HUES64 (cell line): ENCODE measurements at regions not wholly inside any gene's neighbourhood (a gene's known extent, or its start where the extent isn't known, plus 50 kb on each side); places are given as distances from the start of the nearest gene placed in this dataset.
"Not testable (repeated sequence)": the region's sequence is repeated elsewhere in the genome, so short reads cannot be mapped to it uniquely, and the experiment has no call there.

Source experiments
- H3K27ac ChIP-seq: 2 replicates; pipeline ENCODE4 v1.7.0; 2013; ENCODE audit warnings: low read depth, low read length, inconsistent platforms
- H3K27me3 ChIP-seq: 2 replicates; pipeline ENCODE4 v1.6.1; 2013; ENCODE audit warnings: mild to moderate bottlenecking, low read length; ENCODE audit not compliant: insufficient read depth
- H3K36me3 ChIP-seq: 2 replicates; pipeline ENCODE4 v1.6.1; 2013; ENCODE audit warnings: mild to moderate bottlenecking, low read length; ENCODE audit not compliant: insufficient read depth
- H3K4me1 ChIP-seq: 2 replicates; pipeline ENCODE4 v1.6.1; 2013; ENCODE audit warnings: mild to moderate bottlenecking, low read length, moderate library complexity; ENCODE audit not compliant: insufficient read depth
- H3K4me3 ChIP-seq: 2 replicates; pipeline ENCODE4 v1.5.1; 2013; ENCODE audit warnings: mild to moderate bottlenecking, low read length, moderate library complexity
- H3K9ac ChIP-seq: 2 replicates; pipeline ENCODE4 v1.6.1; 2013; ENCODE audit warnings: mild to moderate bottlenecking, low read depth, low read length
- H3K9me3 ChIP-seq: 2 replicates; pipeline ENCODE4 v1.6.1; 2013; ENCODE audit warnings: low read depth, low read length; ENCODE audit not compliant: insufficient read depth
- WGBS: fragments of 150-250, 120-280 bp; methylation state at CpG from one replicate; pipeline ENCODE4 v1.1.7; 2013; ENCODE audit warnings: missing lambda C conversion rate; 5-methylcytosine and 5-hydroxymethylcytosine counted together

DNA sequence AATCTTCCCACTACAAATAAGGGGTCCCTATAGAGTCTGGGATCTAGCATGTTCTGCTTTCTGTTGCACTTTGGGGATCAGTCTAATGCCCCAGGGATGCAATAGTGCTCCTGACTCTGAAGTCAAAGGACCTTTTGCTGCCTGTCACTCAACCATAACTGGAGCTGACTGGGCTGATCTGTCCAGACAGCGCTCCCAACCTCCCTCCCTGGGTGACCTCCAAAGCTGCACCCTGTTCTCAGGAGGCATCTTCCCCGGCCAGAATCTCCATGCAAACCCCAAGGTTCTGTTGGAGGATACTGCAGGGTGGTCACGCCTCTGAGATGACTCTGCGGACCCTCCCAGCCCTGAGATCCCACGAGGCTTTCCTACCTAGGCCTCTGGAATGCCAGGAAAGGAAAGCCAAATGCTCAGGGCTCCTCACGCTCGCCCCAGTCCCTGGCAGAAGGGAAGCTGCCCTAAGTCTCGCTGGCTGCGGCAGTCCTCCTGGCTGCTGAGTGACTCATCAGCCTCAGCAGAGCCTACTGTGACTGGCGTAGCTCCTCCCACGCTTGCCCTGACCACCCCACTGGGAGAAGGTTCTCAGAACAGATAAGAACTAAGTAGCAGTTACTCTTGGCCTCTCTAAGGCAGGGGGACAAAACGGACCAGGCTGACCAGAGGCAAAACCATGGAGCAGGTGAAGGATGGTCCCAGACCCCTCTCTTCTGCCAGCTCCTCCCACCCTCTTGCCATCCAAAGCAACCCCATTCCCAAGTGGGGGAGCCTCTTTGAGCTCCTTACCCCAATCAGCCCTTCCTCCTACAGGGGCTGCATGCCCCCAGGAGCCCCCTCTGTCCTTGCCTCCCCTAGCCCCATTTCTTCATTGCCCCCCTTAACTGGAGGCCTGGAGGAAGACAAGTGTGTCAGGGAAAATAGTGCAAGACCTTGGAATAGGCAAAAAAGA is 124.1 kb upstream of the TNRC6C start:
- Histone ChIP-seq H3K27me3 (no peaks in the 10 kb centered on the region), H3K4me1 (peaks cover 32% of the 10 kb centered on the region), H3K27ac (0 out of 2 replicates have a peak overlapping the region, but pooled peaks have one; percentile 1), H3K9me3 (no peaks in the 10 kb centered on the region), H3K4me3 (no peak overlapping the region), H3K9ac (no peak overlapping the region), H3K36me3 (no peaks in the 10 kb centered on the region)
- 43% methylated on average over 12 of the region's 12 CpGs for WGBS

DNA sequence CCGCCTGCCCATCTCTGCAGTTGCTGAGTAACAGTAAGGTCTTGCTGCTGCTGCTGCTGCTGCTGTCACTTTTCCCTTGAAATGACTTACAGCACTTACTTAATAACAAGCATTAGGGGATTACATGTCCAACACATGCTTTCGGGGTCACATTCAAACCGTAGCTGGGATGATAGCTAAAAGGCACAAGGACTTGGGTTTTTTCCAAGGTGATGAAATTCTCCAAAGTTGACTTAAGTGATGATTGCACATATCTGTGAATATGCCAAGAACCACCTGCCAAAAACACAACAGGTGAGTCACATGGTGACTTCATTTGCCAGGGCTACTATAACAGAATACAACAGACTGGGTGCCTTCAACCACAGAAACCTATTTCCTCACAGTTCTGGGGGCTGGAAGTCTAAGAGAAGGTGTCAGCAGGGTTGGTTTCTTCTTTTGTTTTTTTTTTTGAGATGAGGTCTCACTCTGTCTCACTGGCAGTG is 121.9 kb upstream of the TNRC6C start:
- H3K4me1 ChIP-seq = peaks cover 15% of the 10 kb centered on the region
- H3K36me3 ChIP-seq = no peaks in the 10 kb centered on the region
- WGBS = 92% methylated on average over 3 of the region's 3 CpGs
- no peak overlapping the region for H3K4me3 ChIP-seq
- no peaks in the 10 kb centered on the region for H3K27me3 ChIP-seq
- H3K9ac ChIP-seq = no peak overlapping the region
- no peak overlapping the region for H3K27ac ChIP-seq
- no peaks in the 10 kb centered on the region for H3K9me3 ChIP-seq

DNA sequence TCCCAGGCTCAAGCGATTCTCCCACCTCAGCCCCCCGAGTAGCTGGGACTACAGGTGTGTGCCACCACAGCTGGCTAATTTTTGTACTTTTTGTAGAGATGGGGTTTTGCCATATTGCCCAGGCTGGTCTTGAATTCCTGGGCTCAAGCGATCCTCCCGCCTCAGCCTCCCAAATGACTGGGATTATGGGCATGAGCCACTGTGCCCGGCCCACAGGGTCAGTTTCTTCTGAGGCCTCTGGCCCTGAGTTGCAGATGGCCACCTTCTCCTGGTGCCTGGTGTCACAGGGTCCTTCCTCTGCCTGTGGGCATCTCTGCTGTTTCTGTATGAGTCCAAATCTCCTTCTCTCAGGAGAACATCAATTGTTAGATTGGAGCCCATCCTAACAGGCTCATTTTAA is 121.4 kb upstream of the TNRC6C start:
- H3K36me3 ChIP-seq, H3K27me3 ChIP-seq, H3K4me3 ChIP-seq, H3K27ac ChIP-seq, H3K9me3 ChIP-seq, H3K9ac ChIP-seq: not testable (repeated sequence)
- peaks cover 13% of the 10 kb centered on the region for H3K4me1 ChIP-seq
- WGBS = 92% methylated on average over 5 of the region's 5 CpGs

DNA sequence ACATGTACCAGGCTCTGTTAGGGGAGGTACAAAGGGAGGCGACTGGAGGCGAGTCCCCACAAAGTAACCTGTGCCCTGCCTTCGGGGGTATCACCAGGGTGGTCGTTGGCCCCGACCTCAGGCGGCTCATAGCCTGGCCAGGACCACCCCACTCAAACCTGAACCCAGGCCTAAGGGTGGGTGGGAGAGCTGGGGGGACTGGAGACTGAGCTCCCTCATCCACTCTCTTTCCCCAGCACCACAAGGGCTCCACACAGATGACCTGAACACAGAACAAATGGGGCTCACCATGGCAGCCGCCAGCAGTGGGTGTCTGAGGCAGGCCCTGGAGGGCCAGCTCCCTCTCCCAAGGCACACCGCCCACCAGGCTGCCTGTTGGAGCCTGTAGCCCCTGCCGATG is 120.6 kb upstream of the TNRC6C start:
- H3K9ac ChIP-seq = no peak overlapping the region
- H3K4me1 ChIP-seq = peaks cover 13% of the 10 kb centered on the region
- no peak overlapping the region for H3K4me3 ChIP-seq
- no peak overlapping the region for H3K27ac ChIP-seq
- H3K36me3 ChIP-seq = no peaks in the 10 kb centered on the region
- no peaks in the 10 kb centered on the region for H3K9me3 ChIP-seq
- 93% methylated on average over 9 of the region's 9 CpGs for WGBS
- no peaks in the 10 kb centered on the region for H3K27me3 ChIP-seq

DNA sequence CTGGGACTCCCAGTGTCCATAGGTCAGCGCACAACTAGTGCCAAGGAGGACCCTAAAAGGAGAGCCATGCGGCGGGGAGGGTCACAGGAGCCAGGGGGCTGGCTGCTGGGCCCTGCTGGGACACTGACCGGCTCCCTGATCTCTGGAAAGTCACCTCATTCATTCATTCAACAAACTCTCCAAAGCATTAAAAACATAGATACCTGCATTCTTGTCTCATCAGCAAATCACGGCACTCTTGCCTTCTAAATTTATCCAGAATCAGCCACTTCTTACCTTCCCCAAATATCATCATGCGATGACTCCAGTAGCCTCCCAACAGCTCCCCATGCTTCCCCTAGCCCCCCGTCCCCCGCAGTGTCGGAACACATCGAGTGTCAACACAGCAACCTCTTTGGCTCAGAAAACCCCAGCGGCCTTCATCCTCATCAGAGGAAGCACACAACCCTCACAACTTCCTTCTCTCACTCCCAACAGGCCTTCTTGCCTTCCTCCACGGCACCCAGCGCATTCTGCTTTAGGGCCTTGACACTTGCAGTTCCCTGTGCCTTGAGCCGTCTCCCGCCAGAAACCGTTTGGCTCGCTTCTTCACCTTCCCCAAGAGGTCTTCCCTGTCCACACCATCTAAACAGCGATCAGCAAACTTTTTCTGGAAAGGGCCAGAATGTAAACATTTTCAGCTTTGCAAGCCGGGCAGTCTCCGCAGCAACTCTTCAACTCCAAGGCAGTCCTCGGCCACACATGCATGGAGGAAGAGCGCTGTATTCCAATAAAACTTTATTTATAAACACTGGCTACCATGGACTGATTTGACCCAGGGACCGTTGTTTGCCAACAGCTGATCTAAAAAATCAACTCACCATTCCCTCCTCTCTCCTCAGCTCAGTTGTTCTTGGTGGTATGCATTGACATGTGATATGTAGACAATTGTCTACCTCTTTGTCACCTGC is 119.5 kb upstream of the TNRC6C start:
- no peaks in the 10 kb centered on the region for H3K9me3 ChIP-seq
- no peak overlapping the region for H3K4me3 ChIP-seq
- no peaks in the 10 kb centered on the region for H3K27me3 ChIP-seq
- peaks cover 13% of the 10 kb centered on the region for H3K4me1 ChIP-seq
- no peaks in the 10 kb centered on the region for H3K36me3 ChIP-seq
- WGBS = 93% methylated on average over 23 of the region's 23 CpGs
- no peak overlapping the region for H3K9ac ChIP-seq
- H3K27ac ChIP-seq = no peak overlapping the region

DNA sequence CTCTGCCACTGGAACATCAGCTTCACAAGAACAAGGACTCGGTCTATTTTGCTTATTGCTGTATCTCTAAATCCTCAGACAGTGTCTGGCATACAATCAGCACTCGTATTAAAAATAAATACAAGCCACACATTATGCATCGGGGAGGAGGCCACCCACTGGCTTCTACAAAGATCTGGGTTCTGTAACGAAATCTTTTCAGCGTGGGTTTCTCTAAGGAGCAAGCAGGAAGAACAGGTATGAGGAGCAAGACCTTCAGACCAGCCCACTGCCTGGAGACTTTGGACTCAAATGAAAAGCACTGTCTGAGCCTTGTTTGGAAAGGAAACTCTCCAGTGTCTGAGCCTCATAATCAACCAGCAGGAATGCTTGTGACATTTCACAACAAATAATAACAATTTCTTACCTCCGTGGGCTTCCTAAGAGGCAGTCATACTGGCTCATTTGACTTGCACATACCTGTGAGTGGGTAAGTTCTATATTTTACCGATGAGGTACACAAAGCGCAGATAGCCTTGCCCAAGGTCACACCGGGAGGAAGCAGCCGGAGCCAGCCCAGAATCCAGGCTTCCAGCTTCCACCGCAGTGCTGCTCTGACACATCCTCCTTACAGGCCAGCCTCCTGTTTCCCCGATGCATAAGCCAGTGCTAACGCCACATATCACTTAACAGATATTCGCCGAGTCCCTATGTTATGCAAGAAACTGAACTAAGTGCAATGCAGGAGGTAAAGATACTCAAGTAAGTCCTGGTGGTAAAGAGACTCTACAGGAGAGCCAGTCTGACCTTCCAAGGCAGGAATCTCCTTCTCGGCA is 118.6 kb upstream of the TNRC6C start:
- no peak overlapping the region for H3K9ac ChIP-seq

DNA sequence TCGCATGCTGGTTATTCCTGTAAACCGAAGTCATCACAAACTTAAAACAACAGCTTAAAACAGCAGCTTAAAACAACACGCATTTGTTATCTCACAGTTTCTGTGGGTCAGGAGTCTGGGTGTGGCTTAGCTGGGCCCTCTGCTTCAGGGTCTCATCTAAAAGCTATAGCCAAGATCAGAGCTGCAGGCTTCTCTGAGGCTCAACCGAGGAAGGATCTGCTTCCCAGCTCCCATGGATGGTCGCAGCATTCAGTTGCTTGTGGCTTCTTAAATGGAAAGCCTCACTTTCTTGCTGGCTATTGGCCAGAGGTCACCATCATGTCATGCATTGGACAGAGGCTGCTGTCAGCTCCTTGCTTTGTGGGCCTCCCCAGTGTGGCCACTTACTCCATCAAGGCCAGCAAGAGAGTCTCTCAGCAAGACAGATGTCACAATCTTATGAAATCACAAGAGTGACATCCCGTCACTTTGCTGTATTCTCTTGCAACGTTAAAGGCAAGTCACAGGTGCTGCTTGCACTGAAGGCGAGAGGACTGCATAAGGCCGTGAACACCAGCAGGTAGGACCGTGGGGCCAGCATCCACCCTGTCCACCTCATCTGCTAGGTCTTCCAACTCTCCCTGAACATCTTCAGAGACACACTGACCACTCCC is 117.9 kb upstream of the TNRC6C start:
- Histone ChIP-seq H3K36me3 (no peaks in the 10 kb centered on the region), H3K27me3 (no peaks in the 10 kb centered on the region), H3K4me3 (no peak overlapping the region), H3K9ac (no peak overlapping the region), H3K9me3 (no peaks in the 10 kb centered on the region), H3K27ac (no peak overlapping the region), H3K4me1 (no peaks in the 10 kb centered on the region)
- WGBS = 94% methylated on average over 10 of the region's 10 CpGs

More for the DNA sequence above, 118.6 kb upstream of the TNRC6C start:
- Histone ChIP-seq H3K27ac (no peak overlapping the region), H3K9me3 (no peaks in the 10 kb centered on the region), H3K4me3 (no peak overlapping the region), H3K4me1 (peaks cover 4% of the 10 kb centered on the region; the same call in 1 of the 2 replicates), H3K36me3 (no peaks in the 10 kb centered on the region), H3K27me3 (no peaks in the 10 kb centered on the region)
- 89% methylated on average over 16 of the region's 16 CpGs for WGBS

DNA sequence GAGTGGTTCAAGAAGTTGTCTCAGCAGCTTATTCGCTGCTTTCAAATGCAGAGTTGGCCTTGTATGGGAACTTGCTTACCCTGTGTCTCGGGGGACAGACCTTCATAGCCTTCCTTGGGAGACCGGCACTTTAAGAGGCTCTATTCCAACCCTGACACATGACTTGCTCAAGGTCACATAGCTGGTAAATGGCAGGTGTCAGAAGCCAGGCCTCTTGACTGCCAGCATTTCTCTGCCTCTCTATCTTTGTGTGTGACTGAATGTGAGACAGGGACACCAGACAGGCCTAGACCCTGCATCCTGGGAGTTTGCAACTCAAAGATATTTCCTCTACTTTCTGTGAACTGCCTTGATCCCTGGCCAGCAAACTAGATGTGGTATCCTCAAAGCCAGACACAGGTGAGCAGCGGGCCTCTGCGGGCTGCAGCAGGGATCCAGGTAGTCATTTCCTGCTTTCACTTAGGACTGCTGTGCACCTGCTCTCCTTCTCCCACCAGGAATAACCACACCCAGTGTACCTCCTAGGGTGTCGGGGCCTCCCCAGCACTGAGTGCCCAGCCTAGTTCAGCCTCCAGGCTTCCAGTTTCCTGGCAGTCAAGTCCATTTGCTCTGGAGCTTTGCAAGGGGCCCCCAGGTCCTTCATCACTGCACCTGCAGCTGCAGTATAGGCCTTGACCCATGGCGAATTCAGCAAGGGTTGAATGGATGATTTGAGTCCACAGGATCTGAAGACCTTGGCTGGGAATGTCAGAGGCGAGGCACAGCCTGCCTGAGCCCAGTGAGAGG is 116.6 kb upstream of the TNRC6C start:
- H3K4me3 ChIP-seq = no peak overlapping the region
- no peaks in the 10 kb centered on the region for H3K27me3 ChIP-seq
- H3K9me3 ChIP-seq = no peaks in the 10 kb centered on the region
- 85% methylated on average over 8 of the region's 8 CpGs for WGBS
- H3K36me3 ChIP-seq = no peaks in the 10 kb centered on the region
- no peaks in the 10 kb centered on the region for H3K4me1 ChIP-seq
- H3K9ac ChIP-seq = no peak overlapping the region
- no peak overlapping the region for H3K27ac ChIP-seq

DNA sequence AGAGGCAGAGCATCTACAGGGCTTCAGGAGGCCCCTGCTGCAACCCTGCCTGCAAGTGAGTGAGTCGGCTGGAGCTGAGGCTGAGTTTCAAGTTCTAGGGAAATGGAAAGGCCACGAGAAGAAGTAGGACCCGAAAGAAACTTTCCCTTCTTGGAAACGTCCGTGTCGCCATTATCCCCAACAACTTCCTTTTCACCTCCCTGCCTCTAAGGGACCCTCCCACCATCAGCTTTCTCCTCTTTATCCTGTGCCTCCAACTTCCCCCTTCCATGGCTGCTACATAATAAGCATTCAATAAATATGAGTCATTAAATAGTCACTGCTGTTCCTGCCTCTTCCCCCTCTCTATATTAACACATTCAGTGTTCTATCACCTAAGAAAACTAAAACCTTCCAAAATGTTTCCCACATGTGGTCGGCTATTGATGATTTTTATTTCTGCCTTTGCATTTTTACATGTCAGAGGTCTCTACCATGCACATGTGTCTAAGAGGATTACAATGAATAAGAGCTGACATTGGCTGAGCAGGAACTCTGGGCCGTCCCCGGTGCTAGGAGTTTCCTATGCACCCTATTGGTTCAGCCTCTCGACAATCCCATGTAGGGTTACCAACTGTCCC is 115.9 kb upstream of the TNRC6C start:
- WGBS = 90% methylated on average over 10 of the region's 10 CpGs

More for the DNA sequence above, 115.9 kb upstream of the TNRC6C start:
- Histone ChIP-seq H3K9ac (no peak overlapping the region), H3K9me3 (no peaks in the 10 kb centered on the region), H3K36me3 (no peaks in the 10 kb centered on the region), H3K4me3 (no peak overlapping the region), H3K27ac (no peak overlapping the region), H3K27me3 (no peaks in the 10 kb centered on the region), H3K4me1 (no peaks in the 10 kb centered on the region)
